K562 (cell line): ENCODE measurements at regions not wholly inside any gene's neighbourhood (a gene's known extent, or its start where the extent isn't known, plus 50 kb on each side); places are given as distances from the start of the nearest gene placed in this dataset.

Experiments used
- ATAC-seq: fragments of 200-7000 bp; cut with Tn5 transposase; 3 replicates; pipeline ENCODE4 v1.9.1; 2020; ENCODE audit warnings: moderate library complexity
- BruUV-seq: library from RNA; stranded (reverse); fragments of 400-500 nt; replicated peaks from 2 replicates; lab custom pipeline; 2021; lab: Mats Ljungman, UMichigan
- CTCF ChIA-PET: fragments of 300-600 bp; formaldehyde crosslinking; extraction: SDS; loops from one replicate; lab custom pipeline; 2021; ENCODE audit warnings: low intra/inter-chr PET ratio; lab: Yijun Ruan, JAX
- POLR2A ChIA-PET: fragments of 300-600, 350-650 bp; sonication (Branson Sonifier 250); formaldehyde crosslinking; extraction: SDS; loops from one replicate; lab custom pipeline; 2021; ENCODE audit warnings: antibody characterized with exemption, inconsistent platforms; lab: Yijun Ruan, JAX
- DNase-seq, 4 experiments: peaks; one replicate each; pipeline versions ENCODE4 v3.0.0 to v3.0.0-alpha.2; 2011 to 2018; ENCODE audit warnings: low spot score in 3 of 4, mixed read lengths in 3 of 4; ENCODE audit errors: extremely low read depth in 1 of 4
- FAIRE-seq: peaks from 2 replicates; lab custom pipeline; 2011; peaks lifted over from hg19 to GRCh38; lab: Jason Lieb, UNC
- H2AFZ ChIP-seq: 2 replicates; pipeline ENCODE4 v1.6.0; 2011; ENCODE audit warnings: low read depth, low read length, control low read depth, inconsistent platforms
- H3K27ac ChIP-seq: fragments of 200-600 bp; 3 replicates; pipeline ENCODE4 v1.8.0; 2011; ENCODE audit warnings: low read depth, mild to moderate bottlenecking, control low read depth, inconsistent platforms, low read length, moderate library complexity, mixed read lengths; ENCODE audit errors: extremely low read depth
- H3K27me3 ChIP-seq, 2 experiments: fragments of 300-600 bp in 1 of 2; 2 replicates in 1 of 2; 3 replicates in 1 of 2; pipeline versions ENCODE4 v1.6.0 to v1.8.0; 2011; ENCODE audit warnings: inconsistent platforms in 2 of 2, low read length in 2 of 2, mild to moderate bottlenecking in 1 of 2, mixed read lengths in 1 of 2, moderate library complexity in 1 of 2; ENCODE audit not compliant: control insufficient read depth in 2 of 2, insufficient read depth in 2 of 2
- H3K36me3 ChIP-seq: fragments of 300-600 bp; 3 replicates; pipeline ENCODE4 v1.8.0; 2011; ENCODE audit warnings: mild to moderate bottlenecking, low read length, inconsistent platforms; ENCODE audit not compliant: control insufficient read depth, insufficient read depth
- H3K4me1 ChIP-seq, 2 experiments: fragments of 200-600 bp in 1 of 2; replicated peaks in 1 of 2; 2 replicates in 1 of 2; 3 replicates in 1 of 2; pipeline versions ENCODE4 v1.5.1 to v1.8.0; 2011; ENCODE audit warnings: inconsistent platforms in 2 of 2, low read length in 2 of 2, mild to moderate bottlenecking in 1 of 2, mixed read lengths in 1 of 2, moderate library complexity in 1 of 2; ENCODE audit not compliant: control insufficient read depth in 2 of 2, insufficient read depth in 2 of 2
- H3K4me2 ChIP-seq: 2 replicates; pipeline ENCODE4 v1.6.1; 2011; ENCODE audit warnings: low read length, control low read depth, inconsistent platforms, mixed read lengths; ENCODE audit not compliant: insufficient read depth
- H3K4me3 ChIP-seq: fragments of 200-600 bp; sonication (generic), shearing (Covaris generic); 2 replicates; pipeline ENCODE4 v1.5.1; 2016; ENCODE audit warnings: control low read depth, inconsistent platforms
- H3K79me2 ChIP-seq: fragments of 200-600 bp; 3 replicates; pipeline ENCODE4 v1.8.0; 2011; ENCODE audit warnings: low read length, inconsistent platforms; ENCODE audit not compliant: control insufficient read depth, insufficient read depth
- H3K9ac ChIP-seq, 2 experiments: 2 replicates each; pipeline versions ENCODE4 v1.6.0 to v1.6.1; 2011; ENCODE audit warnings: low read depth in 2 of 2, low read length in 2 of 2, control low read depth in 1 of 2, inconsistent platforms in 1 of 2, mild to moderate bottlenecking in 1 of 2, mixed read lengths in 1 of 2; ENCODE audit not compliant: insufficient read depth in 1 of 2
- H3K9me1 ChIP-seq: one replicate; pipeline ENCODE4 v1.6.0; 2011; ENCODE audit warnings: inconsistent platforms, mild to moderate bottlenecking, low read length, moderate library complexity; ENCODE audit not compliant: control insufficient read depth, insufficient read depth
- H3K9me3 ChIP-seq: replicated peaks from 2 replicates; pipeline ENCODE4 v1.5.1; 2011; ENCODE audit warnings: low read depth, low read length, inconsistent platforms; ENCODE audit not compliant: control insufficient read depth, insufficient read depth
- H4K20me1 ChIP-seq: replicated peaks from 2 replicates; pipeline ENCODE4 v1.6.1; 2011; ENCODE audit warnings: low read length, inconsistent platforms, mixed read lengths; ENCODE audit not compliant: control insufficient read depth, insufficient read depth
- ARNT ChIP-seq, 2 experiments: fragments of 450-650 bp; IDR thresholded peaks; 2 replicates each; pipeline ENCODE4 v1.6.1; 2016; ENCODE audit warnings: mild to moderate bottlenecking in 1 of 2
- ELF2 ChIP-seq: fragments of 250-450 bp; sonication (Bioruptor Pico); IDR thresholded peaks from 2 replicates; pipeline ENCODE4 v1.5.0; 2021; ENCODE audit warnings: mild to moderate bottlenecking
- ETS1 ChIP-seq: conservative IDR thresholded peaks from 2 replicates; pipeline ENCODE4 v1.6.1; 2011; ENCODE audit warnings: low read depth, mild to moderate bottlenecking, low read length; ENCODE audit not compliant: control insufficient read depth
- MECOM ChIP-seq: fragments of 250-450 bp; sonication (Bioruptor Pico); IDR thresholded peaks from 2 replicates; pipeline ENCODE4 v1.8.0; 2022; ENCODE audit warnings: inconsistent platforms
- RUNX1 ChIP-seq: sonication (generic); IDR thresholded peaks from 2 replicates; pipeline ENCODE4 v1.6.1; 2016; ENCODE audit warnings: antibody characterized with exemption, low read depth
- TOE1 ChIP-seq, 2 experiments: fragments of 450-650 bp in 1 of 2; sonication (generic) in 1 of 2; formaldehyde crosslinking in 1 of 2; IDR thresholded peaks; 2 replicates each; pipeline versions ENCODE4 v1.7.1 to v1.8.0; 2016 to 2022; ENCODE audit warnings: borderline replicate concordance in 2 of 2, mild to moderate bottlenecking in 2 of 2, antibody characterized with exemption in 1 of 2, inconsistent platforms in 1 of 2, low read depth in 1 of 2, missing genetic modification reagents in 1 of 2, moderate library complexity in 1 of 2
- ZFP1 ChIP-seq: fragments of 450-650 bp; formaldehyde crosslinking; IDR thresholded peaks from 2 replicates; pipeline ENCODE4 v1.4.0; 2020; ENCODE audit warnings: mild to moderate bottlenecking, mixed read lengths
- ZNF696 ChIP-seq: fragments of 250-450 bp; sonication (Bioruptor Pico); conservative IDR thresholded peaks from 2 replicates; pipeline ENCODE4 v1.4.0; 2020; ENCODE audit warnings: mild to moderate bottlenecking, moderate library complexity
- ZNF75A ChIP-seq: fragments of 450-650 bp; formaldehyde crosslinking; IDR thresholded peaks from 2 replicates; pipeline ENCODE4 v1.4.0; 2020; ENCODE audit warnings: mild to moderate bottlenecking
- WGBS: fragments of 100-300 bp; shearing (Covaris generic); methylation state at CpG from one replicate; pipeline ENCODE4 v1.1.6; 2016; ENCODE audit warnings: low coverage, mixed read lengths; ENCODE audit not compliant: insufficient coverage; ENCODE audit errors: missing lambda C conversion rate; 5-methylcytosine and 5-hydroxymethylcytosine counted together
- in situ Hi-C: fragments of 300-500 bp; cut with MboI; formaldehyde crosslinking; loops from 4 replicates; pipeline ENCODE4 v1.15.0; 2018; ENCODE audit warnings: inconsistent platforms, mixed read lengths
- intact Hi-C: fragments of 100-400 bp; cut with micrococcal nuclease; formaldehyde crosslinking; loops from 2 replicates; pipeline ENCODE4 v1.14.2; 2022
- TF ChIP-seq, protein P1 (sequence below): fragments of 450-650 bp; IDR thresholded peaks from 2 replicates; pipeline ENCODE4 v1.6.1; 2018; ENCODE audit not compliant: partially characterized antibody
- TF ChIP-seq, protein P2 (sequence below): sonication (generic); formaldehyde crosslinking; IDR thresholded peaks from 2 replicates; pipeline ENCODE4 v1.9.0; 2022; ENCODE audit warnings: mild to moderate bottlenecking, missing genetic modification reagents

- ATAC-seq = no peak
- FAIRE-seq = no peak
- H2AFZ ChIP-seq = no peak overlapping the region
- no peak overlapping the region for H3K4me2 ChIP-seq
- H3K4me1 ChIP-seq = no peaks in the 10 kb centered on the region
- H3K9me1 ChIP-seq = no peaks in the 10 kb centered on the region
- no TSS peak for BruUV-seq
- in situ Hi-C loops (no loop called here), intact Hi-C loops (no loop called here)
- DNase-seq = no peak
- TF ChIP-seq TOE1 (IDR thresholded peaks at IDR 0.05; ENCODE audit: borderline replicate concordance) (no peak), TOE1 (CRISPR knock-in tag; IDR thresholded peaks at IDR 0.05; ENCODE audit: borderline replicate concordance, low read depth) (no peak), ETS1 (no peak), RUNX1 (no peak), MECOM (no peak)
- ChIA-PET POLR2A (no interaction called here), CTCF (no interaction called here)
- no peaks in the 10 kb centered on the region for H4K20me1 ChIP-seq
- H3K9ac ChIP-seq = no peak overlapping the region
- WGBS = 4% methylated on average over 6 of the region's 6 CpGs
- no peaks in the 10 kb centered on the region for H3K9me3 ChIP-seq
- no peak overlapping the region for H3K4me3 ChIP-seq
- H3K27ac ChIP-seq = no peak overlapping the region
- no peaks in the 10 kb centered on the region for H3K36me3 ChIP-seq
- no peaks in the 10 kb centered on the region for H3K79me2 ChIP-seq
- no peaks in the 10 kb centered on the region for H3K27me3 ChIP-seq
Measured at GRCh38 chr2:21633466-21633865, 509.7 kb downstream of the TDRD15 start.

DNA sequence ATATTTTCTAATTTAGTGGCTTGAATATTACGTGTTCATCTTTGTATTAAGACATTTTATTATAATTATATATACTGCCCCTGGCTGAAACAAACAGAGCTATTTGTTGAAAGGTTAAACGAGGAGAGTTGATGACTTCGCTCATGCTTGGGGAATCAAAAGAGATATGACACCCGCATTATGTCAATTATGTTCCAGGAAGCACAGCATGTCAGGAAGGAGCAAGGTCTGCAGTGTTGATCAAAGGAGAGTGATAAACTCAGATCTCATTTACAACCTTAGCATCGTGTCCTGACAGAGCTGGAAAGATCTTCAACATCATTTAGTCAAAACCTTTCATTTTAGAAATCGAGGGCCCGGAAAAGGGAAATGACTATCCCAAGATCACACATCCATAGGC is 510.1 kb downstream of the TDRD15 start:
- no peaks in the 10 kb centered on the region for H3K79me2 ChIP-seq
- no peak for ATAC-seq
- no peak for FAIRE-seq
- BruUV-seq = no TSS peak
- no peaks in the 10 kb centered on the region for H3K9me3 ChIP-seq
- ChIA-PET CTCF (no interaction called here), POLR2A (no interaction called here)
- H3K4me1 ChIP-seq = no peaks in the 10 kb centered on the region
- H3K4me2 ChIP-seq = no peak overlapping the region
- 2% methylated on average over 7 of the region's 7 CpGs for WGBS
- H4K20me1 ChIP-seq = no peaks in the 10 kb centered on the region
- no peak overlapping the region for H3K9ac ChIP-seq
- H3K27ac ChIP-seq = no peak overlapping the region
- no peak overlapping the region for H3K4me3 ChIP-seq
- H3K9me1 ChIP-seq = no peaks in the 10 kb centered on the region
- intact Hi-C loops = no loop called here
- no peaks in the 10 kb centered on the region for H3K36me3 ChIP-seq
- DNase-seq = no peak
- H2AFZ ChIP-seq = no peak overlapping the region
- no peaks in the 10 kb centered on the region for H3K27me3 ChIP-seq
- in situ Hi-C loops = no loop called here
- TF ChIP-seq ZNF75A (CRISPR knock-in tag) (no peak), ARNT (IDR thresholded peaks at IDR 0.05) (no peak), ZNF696 (CRISPR knock-in tag) (no peak), ZFP1 (no peak), ELF2 (CRISPR knock-in tag) (no peak)
- TF ChIP-seq, protein P1, sequence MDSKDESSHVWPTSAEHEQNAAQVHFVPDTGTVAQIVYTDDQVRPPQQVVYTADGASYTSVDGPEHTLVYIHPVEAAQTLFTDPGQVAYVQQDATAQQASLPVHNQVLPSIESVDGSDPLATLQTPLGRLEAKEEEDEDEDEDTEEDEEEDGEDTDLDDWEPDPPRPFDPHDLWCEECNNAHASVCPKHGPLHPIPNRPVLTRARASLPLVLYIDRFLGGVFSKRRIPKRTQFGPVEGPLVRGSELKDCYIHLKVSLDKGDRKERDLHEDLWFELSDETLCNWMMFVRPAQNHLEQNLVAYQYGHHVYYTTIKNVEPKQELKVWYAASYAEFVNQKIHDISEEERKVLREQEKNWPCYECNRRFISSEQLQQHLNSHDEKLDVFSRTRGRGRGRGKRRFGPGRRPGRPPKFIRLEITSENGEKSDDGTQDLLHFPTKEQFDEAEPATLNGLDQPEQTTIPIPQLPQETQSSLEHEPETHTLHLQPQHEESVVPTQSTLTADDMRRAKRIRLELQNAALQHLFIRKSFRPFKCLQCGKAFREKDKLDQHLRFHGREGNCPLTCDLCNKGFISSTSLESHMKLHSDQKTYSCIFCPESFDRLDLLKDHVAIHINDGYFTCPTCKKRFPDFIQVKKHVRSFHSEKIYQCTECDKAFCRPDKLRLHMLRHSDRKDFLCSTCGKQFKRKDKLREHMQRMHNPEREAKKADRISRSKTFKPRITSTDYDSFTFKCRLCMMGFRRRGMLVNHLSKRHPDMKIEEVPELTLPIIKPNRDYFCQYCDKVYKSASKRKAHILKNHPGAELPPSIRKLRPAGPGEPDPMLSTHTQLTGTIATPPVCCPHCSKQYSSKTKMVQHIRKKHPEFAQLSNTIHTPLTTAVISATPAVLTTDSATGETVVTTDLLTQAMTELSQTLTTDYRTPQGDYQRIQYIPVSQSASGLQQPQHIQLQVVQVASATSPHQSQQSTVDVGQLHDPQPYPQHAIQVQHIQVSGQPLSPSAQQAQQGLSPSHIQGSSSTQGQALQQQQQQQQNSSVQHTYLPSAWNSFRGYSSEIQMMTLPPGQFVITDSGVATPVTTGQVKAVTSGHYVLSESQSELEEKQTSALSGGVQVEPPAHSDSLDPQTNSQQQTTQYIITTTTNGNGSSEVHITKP = no peak
- TF ChIP-seq, protein P2, sequence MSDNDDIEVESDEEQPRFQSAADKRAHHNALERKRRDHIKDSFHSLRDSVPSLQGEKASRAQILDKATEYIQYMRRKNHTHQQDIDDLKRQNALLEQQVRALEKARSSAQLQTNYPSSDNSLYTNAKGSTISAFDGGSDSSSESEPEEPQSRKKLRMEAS (CRISPR knock-in tag) = no peak
